ENCODE measurements at regions not wholly inside any gene's neighbourhood (a gene's known extent, or its start where the extent isn't known, plus 50 kb on each side); places are given as distances from the start of the nearest gene placed in this dataset.

DNA sequence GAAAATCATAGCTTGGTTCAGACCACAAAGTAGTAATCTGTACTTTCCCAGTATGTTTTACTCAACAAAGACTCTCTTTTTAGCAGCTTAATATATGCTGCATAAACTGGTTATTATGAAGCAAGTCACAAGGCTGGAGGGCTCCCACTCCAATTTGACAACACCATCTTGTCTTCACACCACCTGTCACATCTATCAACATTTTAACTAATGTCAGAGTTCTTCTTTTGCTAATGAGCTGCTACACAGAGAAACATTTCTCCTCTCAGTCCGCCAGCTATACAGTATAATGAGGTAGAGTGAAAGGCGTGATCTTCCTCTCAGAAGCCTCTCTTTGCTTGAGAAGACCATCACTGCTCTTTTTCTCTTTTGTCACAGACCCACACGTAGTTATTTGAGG lies 230.1 kb downstream of the BARHL2 start:
- Histone ChIP-seq H3K36me3 (no peaks in the 10 kb centered on the region), H3K27ac (no peak overlapping the region), H3K9me3 (no peaks in the 10 kb centered on the region), H3K27me3 (no peaks in the 10 kb centered on the region), H3K4me3 (no peak overlapping the region), H3K4me1 (no peaks in the 10 kb centered on the region)
- DNase-seq (ENCODE audit: low spot score in 2 of 2), result no peak
- WGBS, result 72% methylated on average over 3 of the region's 3 CpGs
- TF ChIP-seq, protein P1, sequence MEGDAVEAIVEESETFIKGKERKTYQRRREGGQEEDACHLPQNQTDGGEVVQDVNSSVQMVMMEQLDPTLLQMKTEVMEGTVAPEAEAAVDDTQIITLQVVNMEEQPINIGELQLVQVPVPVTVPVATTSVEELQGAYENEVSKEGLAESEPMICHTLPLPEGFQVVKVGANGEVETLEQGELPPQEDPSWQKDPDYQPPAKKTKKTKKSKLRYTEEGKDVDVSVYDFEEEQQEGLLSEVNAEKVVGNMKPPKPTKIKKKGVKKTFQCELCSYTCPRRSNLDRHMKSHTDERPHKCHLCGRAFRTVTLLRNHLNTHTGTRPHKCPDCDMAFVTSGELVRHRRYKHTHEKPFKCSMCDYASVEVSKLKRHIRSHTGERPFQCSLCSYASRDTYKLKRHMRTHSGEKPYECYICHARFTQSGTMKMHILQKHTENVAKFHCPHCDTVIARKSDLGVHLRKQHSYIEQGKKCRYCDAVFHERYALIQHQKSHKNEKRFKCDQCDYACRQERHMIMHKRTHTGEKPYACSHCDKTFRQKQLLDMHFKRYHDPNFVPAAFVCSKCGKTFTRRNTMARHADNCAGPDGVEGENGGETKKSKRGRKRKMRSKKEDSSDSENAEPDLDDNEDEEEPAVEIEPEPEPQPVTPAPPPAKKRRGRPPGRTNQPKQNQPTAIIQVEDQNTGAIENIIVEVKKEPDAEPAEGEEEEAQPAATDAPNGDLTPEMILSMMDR (IDR thresholded peaks at IDR 0.05), result no peak
- TF ChIP-seq POLR2A (IDR thresholded peaks at IDR 0.05) (no peak), EP300 (IDR thresholded peaks at IDR 0.05) (no peak), POLR2AphosphoS5 (IDR thresholded peaks at IDR 0.05) (no peak)

DNA sequence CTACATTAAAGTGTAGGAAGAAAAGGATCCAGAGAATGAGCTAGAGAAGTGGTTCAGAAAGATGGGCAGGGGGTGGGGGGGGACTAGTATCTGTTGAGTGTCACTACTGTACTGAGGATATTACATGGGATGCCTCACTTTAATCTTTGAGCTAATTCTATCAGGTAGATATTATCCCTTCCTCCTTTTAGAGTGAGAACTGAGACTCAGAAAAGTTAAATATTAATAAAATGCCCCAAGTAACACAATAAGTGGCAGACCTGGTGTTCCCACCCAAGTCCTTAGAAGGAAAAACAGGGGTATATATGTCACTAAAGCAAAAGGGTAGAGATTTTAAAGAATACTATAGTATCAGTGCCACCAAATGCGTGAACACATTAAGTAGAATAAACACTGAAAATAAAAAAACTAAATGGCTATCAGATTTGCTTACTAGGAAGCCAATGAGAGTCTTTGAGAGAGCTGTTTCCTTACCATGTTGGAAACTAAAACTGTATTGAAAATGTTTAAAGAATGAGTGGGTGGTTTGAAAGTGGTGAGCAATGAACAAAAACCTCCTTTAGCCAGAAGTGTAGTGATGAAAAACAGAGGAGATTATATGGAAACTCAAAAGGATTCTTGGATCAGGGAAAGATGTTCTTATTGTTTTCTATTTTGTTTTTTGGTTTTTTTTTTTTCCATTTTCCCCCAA lies 230.8 kb downstream of the BARHL2 start:
- TF ChIP-seq POLR2A (IDR thresholded peaks at IDR 0.05) (no peak), EP300 (IDR thresholded peaks at IDR 0.05) (no peak), POLR2AphosphoS5 (IDR thresholded peaks at IDR 0.05) (no peak)
- TF ChIP-seq, protein P1 (IDR thresholded peaks at IDR 0.05), result no peak
- no peaks in the 10 kb centered on the region for H3K9me3 ChIP-seq
- H3K4me3 ChIP-seq, result no peak overlapping the region
- H3K27me3 ChIP-seq, result no peaks in the 10 kb centered on the region
- H3K4me1 ChIP-seq, result no peaks in the 10 kb centered on the region
- 90% methylated on average over 1 of the region's 1 CpG for WGBS
- H3K36me3 ChIP-seq, result no peaks in the 10 kb centered on the region
- no peak overlapping the region for H3K27ac ChIP-seq
- no peak for DNase-seq (ENCODE audit: low spot score in 2 of 2)

DNA sequence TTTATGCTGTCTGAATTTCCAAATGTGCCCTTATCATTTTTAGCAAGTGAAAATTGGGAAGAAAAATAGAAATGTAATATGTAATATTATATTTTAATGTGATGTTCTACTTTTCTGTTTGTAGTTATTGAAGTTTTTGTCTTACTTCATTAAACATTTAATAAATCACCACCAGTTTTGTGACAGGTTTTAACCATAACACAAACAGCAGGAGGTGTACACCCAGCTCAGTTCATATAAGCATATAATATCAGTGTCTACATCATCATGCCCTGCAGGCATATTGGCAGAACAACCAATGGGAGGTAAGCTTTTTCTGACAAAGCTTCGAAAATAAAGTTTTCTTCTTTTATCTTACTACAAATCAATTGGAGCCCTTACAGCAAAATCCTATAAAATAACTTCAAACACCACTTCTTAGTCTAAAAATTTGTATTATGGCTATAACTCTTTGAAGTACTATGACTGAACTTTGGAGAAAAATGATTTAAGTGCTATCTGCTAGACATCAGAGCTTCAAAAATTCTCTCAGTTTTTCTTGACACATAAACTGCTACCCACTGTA lies 236.7 kb downstream of the BARHL2 start:
- H3K36me3 ChIP-seq, result no peaks in the 10 kb centered on the region
- no peaks in the 10 kb centered on the region for H3K9me3 ChIP-seq
- no peak overlapping the region for H3K27ac ChIP-seq
- H3K4me3 ChIP-seq, result no peak overlapping the region
- no peak for TF ChIP-seq POLR2A (IDR thresholded peaks at IDR 0.05)
- TF ChIP-seq POLR2AphosphoS5 (IDR thresholded peaks at IDR 0.05), result no peak
- H3K4me1 ChIP-seq, result no peaks in the 10 kb centered on the region
- 49% methylated on average over 1 of the region's 1 CpG for WGBS
- no peaks in the 10 kb centered on the region for H3K27me3 ChIP-seq
- no peak for DNase-seq (ENCODE audit: low spot score in 2 of 2)

DNA sequence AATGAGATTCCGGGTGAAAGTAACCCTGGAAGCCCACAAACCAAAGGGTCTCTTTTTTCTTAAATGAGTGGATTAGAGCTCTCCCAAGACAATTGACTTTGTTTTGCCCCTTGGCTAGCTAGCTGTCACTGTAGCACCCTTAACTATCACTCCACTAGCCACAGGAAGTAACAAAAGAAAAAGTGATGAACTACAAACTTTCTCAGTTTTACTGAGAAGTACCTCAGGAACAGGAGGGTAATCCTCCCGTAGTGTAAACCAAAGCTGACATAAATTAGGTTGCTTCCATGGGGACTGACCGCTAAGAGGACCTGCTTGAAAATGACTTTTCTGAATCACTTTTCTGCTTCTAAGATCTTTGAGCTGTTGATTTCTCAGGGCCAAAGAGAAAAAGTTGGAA lies 240.1 kb downstream of the BARHL2 start:
- no peak for TF ChIP-seq POLR2A (IDR thresholded peaks at IDR 0.05)
- TF ChIP-seq EP300 (IDR thresholded peaks at IDR 0.05), result no peak
- no peak for TF ChIP-seq POLR2AphosphoS5 (IDR thresholded peaks at IDR 0.05)
- TF ChIP-seq, protein P1 (IDR thresholded peaks at IDR 0.05), result no peak
- no peak overlapping the region for H3K27ac ChIP-seq
- 83% methylated on average over 3 of the region's 3 CpGs for WGBS

DNA sequence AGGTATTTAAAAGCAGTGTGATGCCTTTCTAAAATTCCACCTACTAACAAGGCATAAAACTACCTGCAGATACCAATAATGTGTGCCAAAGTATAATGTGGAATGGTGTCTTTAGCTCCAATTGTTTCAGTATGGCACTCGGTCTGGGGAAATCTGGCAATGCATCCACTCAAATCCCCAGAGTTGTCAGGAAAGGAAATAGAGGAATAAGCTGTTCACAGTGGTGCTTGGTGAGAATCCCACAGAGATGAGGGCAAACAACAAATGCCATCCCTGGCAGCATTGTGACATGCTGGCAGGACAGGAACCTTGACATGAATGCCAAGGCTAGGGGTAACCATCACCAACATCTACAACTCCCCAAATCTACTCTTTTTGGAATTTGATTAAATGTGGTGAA lies 240.7 kb downstream of the BARHL2 start:
- no peaks in the 10 kb centered on the region for H3K27me3 ChIP-seq
- H3K36me3 ChIP-seq, result no peaks in the 10 kb centered on the region
- 69% methylated on average over 1 of the region's 1 CpG for WGBS
- no peak overlapping the region for H3K27ac ChIP-seq
- H3K4me3 ChIP-seq, result no peak overlapping the region
- no peak for DNase-seq (ENCODE audit: low spot score in 2 of 2)
- H3K4me1 ChIP-seq, result no peaks in the 10 kb centered on the region
- no peaks in the 10 kb centered on the region for H3K9me3 ChIP-seq
- TF ChIP-seq, protein P1 (IDR thresholded peaks at IDR 0.05), result no peak
- TF ChIP-seq POLR2AphosphoS5 (IDR thresholded peaks at IDR 0.05), result no peak
- no peak for TF ChIP-seq POLR2A (IDR thresholded peaks at IDR 0.05)
- no peak for TF ChIP-seq EP300 (IDR thresholded peaks at IDR 0.05)

More for the DNA sequence above, 240.1 kb downstream of the BARHL2 start:
- Histone ChIP-seq H3K27me3 (no peaks in the 10 kb centered on the region), H3K4me1 (no peaks in the 10 kb centered on the region), H3K9me3 (no peaks in the 10 kb centered on the region), H3K4me3 (no peak overlapping the region), H3K36me3 (no peaks in the 10 kb centered on the region)
- no peak for DNase-seq (ENCODE audit: low spot score in 2 of 2)
